OCI-M1 (cell line): ENCODE measurements at regions not wholly inside any gene's neighbourhood (a gene's known extent, or its start where the extent isn't known, plus 50 kb on each side); places are given as distances from the start of the nearest gene placed in this dataset.

Experiments used
- DNase-seq: peaks from one replicate; lab custom pipeline; 2025; lab: John Stamatoyannopoulos, UW

- DNase-seq = no peak
Observed at GRCh38 chr5:117218789-117219188, 644.2 kb upstream of the SEMA6A start.

- DNase-seq = no peak
Observed at GRCh38 chr5:117212866-117213265, 638.2 kb upstream of the SEMA6A start.

- DNase-seq = no peak
Observed at GRCh38 chr5:117210796-117211195, 636.2 kb upstream of the SEMA6A start.

DNA sequence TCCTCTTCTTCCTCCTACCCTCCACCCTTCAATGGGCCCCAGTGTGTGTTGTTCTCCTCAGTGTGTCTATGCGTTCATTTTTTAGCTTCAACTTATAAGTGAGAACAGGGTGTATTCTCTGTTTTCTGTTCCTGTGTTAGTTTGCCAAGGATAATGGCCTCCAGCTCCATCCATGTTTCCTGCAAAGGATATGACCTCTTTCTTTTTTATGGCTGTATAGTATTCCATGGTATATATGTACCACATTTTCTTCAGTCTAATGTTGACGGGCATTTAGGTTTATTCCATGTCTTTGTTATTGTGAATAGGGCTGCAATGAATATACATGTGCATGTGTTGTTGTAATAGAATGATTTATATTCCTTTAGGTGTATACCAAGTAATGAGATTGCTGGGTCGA lies 634.9 kb upstream of the SEMA6A start:
- no peak for DNase-seq

DNA sequence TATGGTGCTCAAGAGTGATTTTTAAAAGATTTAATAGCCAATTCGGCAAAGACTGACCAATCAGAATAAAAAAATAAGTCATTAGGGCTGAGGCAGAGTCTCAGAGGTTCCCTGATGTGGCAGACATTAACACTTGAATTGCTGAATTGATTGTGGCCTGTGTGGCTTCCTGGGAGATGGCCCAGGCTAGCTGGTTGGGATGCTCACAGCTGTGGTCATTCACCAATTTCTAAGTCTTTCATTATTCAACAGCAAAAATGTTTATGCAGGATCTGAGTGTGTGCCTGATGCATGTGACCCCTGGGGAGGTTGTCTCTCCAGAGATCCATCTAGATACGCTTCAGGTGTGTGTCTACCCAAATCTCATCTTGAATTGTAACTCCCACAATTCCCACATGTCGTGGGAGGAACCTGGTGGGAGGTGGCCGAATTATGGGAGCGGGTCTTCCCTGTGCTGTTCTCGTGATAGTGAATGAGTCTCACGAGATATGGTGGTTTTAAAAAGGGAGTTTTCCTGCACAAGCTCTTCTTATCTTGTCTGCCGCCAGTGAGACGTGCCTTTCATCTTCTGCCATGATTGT lies 632.6 kb upstream of the SEMA6A start:
- no peak for DNase-seq

GRCh38 chr5:117205894-117206293 lies 631.3 kb upstream of the SEMA6A start:
- no peak for DNase-seq

- DNase-seq = no peak
Observed at GRCh38 chr5:117204926-117205869, 630.6 kb upstream of the SEMA6A start.

DNA sequence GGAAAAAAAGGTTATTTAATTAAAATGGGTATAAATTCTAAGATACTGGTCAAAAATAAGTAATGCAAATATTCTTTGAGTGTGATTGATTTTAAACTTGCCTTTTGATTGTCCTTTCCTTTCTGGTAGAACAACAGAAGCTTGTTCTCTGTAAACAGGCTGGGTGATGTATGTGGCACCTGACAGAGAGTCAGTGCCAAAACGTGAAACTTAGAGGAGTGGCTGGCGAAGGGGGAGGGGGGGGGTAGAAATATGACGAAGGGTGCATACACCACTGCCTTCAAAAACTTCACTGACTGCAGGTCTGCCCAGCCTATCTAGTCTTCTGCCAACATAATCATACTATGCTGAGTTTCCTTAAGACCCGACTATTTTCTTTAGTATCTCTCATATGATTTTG lies 629.8 kb upstream of the SEMA6A start:
- DNase-seq = no peak

- no peak for DNase-seq
Observed at GRCh38 chr5:117203584-117203983, 629.0 kb upstream of the SEMA6A start.

DNA sequence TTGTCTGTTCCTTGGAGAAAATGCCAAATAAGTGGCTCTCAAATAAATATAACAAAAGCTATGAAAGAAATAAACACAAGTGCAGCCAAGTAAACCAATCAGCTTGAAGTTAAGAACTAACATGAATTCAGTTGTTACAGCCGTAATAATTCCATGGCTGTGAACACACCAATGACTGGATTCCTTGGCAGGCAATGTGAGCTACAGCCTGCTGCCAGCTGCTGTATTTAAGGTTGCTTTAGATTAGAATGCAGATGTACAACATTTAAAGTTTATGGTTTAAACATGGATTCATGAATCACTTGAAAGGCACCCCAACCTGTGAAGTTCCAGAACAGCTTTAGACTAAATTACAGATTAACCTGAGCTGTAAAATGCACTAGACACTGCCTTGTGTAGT lies 626.4 kb upstream of the SEMA6A start:
- no peak for DNase-seq

DNA sequence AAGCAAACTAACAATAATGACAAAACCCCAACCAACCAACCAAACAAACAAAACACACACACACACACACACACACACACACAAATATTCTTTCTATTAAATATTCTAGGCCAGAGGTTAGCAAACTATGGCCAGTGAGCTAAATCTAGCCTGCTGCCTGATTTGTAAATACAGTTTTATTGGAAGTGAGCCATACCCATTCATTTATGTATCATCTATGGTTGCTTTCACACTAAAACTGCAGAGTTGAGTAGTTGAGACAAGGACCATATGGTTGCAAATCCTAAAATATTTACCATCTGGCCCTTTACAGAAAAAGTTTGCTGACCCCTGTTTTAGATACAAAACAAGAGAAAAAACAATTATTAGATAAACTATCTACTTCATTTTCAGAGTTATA lies 620.5 kb upstream of the SEMA6A start:
- no peak for DNase-seq

DNA sequence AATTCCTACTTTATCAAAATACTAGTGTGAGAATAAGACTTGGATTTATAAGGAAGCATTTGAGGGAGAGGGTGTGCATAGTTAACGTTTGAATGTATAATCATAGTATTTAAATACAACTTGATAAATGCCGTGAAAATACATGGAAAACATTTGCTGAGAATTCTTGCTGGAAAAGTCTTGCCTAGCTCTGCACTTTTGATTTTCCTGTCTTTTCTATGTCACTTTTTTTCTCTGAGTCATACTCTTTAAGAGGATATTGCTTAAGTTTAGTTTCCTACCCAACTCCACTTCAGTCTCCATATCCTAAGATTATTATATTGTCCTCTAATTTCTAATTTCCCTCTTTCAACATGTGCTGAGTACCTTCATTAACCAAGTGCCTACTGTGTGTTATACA lies 616.6 kb upstream of the SEMA6A start:
- DNase-seq = no peak

DNA sequence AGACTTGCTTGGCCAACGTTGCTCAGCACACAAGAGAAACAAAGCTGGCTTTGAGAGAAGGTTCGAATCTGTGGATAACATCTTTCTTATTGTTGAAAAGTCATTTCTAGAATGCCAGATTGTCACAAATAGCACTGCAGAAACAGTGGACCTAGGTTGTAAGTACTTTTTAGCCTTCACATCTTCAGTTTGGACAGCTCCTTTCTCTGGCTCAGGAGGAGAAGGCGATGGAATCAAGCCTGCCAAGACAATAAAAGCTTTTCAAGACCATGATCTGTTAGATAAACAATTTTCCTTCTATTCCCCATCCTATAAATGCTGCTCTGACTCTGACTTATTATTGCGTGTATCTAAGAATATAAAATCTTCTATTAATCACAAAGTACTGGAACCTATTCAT lies 615.2 kb upstream of the SEMA6A start:
- DNase-seq = no peak

DNA sequence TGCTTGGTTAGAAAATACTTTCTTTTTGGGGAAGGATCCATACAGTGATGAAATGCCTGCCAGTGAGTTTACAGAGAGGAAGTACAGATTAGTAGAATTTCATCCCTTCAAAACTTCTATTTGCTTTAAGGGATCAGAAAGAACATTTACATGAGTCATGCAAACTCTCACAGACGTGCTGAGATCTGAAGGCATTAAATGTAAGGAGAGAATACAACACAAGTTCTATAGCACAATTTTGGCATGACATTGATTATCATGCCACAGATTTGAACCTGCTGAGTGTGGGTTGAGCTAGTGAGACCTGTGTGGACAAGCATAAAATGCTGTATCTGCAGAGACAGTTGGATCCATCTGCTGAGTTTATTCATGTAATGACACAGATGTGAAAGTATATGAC lies 613.6 kb upstream of the SEMA6A start:
- no peak for DNase-seq

DNA sequence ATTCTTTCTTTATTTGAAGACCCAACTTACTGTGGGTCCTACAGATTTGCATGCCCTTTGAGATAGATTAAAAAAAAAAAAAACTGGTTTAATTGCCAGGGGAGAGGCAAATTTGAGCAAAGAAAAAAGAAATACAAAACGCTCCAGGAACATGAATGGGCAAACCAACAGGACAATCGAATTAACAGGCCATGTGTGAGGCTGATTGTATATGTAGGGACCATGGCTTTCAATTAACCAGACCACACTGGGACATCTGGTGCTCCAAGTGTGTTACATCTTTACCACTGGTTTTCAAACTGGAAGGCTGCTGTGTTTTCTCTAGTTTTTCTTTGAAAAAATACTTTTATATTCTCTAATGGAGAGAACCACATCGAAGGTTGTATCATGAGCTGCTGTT lies 612.1 kb upstream of the SEMA6A start:
- no peak for DNase-seq

DNA sequence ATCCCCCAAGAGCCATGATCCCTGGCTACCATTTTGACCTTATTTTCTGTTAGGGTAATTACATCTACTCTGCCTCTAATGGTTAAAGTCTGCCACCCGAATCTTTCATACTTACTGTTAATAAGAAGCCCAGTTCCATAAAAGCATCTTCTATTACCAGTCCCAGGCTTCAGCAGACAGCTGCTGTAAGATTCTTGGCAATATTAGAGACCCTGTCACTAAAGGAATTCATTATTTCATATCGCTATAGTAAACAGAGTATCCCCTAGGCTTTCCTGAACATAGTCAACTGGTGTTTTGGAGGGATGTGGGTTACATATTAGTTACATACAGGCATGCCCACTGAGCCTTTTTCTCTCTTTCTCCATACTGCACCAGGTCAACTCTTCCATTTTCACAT lies 608.7 kb upstream of the SEMA6A start:
- no peak for DNase-seq

DNA sequence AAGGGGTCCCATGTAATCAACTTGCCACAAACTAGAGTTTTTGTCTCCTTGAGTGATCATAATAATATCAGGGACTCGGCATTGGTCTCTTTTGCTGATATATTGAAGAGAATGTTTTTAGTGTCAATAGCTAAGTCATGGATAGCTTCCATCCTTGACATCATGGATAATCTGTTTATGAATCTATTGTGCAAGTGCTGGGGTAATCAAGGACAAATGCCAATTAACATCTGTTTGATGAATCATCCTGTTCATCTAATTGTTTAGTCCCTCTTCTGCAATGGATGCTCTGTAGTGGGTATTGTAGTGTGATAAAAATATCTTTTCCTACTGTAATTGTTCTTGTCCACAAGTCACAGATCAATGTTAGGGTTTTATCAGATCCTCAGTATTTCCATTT lies 607.5 kb upstream of the SEMA6A start:
- DNase-seq = no peak

GRCh38 chr5:117177302-117177701 lies 602.7 kb upstream of the SEMA6A start:
- no peak for DNase-seq

GRCh38 chr5:117165068-117165467 lies 590.4 kb upstream of the SEMA6A start:
- no peak for DNase-seq

DNA sequence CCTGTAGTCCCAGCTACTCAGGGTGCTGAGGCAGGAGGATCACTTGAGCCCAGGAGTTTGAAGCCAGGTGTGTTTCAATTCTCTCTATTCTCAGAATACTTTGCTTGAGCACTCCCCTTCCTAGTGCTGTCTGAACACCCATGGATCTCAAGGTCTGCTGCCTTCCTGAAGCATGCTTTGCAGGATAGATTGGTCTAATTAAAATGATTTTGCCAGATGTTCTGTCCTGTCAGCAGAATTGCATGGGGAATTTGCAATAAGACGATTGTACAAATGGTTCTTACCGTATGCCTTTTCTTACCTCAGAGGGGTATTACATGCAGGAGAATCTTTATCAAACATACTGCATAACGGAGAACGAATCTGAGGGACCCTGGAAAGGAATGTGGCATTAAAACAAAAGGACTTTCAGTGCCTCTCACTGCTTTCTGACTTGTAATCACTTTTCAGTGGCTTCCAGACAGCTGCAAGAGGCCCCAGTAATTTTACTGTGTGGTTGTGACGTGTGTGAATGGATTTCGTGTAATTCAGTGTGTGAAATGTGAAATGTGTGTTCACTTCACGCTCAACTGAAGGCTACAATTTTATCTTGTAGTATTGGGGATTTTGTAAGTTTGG lies 587.2 kb upstream of the SEMA6A start:
- no peak for DNase-seq

GRCh38 chr5:117160391-117160790 lies 585.8 kb upstream of the SEMA6A start:
- DNase-seq = no peak

DNA sequence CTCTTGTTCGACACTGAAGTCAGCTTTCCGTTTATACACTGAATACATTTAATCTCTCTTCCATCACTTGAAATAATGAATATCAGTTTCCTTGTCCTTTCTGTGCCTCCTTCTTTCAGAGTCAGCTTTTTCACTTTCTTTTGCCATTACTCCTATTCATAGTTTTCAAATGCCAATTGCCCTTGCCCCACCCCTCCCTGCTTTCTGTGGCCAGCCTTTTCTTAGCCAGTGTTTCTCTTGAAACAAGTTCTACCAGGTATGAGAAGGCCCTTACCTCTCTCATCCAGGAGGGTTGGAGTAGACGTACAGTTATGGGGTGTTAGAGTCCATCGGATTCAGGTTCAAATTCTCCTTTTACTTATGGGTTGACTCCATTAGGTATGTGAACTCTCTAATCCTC lies 574.7 kb upstream of the SEMA6A start:
- no peak for DNase-seq

- no peak for DNase-seq
Observed at GRCh38 chr5:117144086-117144485, 569.5 kb upstream of the SEMA6A start.
